Body of pancreas (tissue), 4 donors: ENCODE measurements at regions not wholly inside any gene's neighbourhood (a gene's known extent, or its start where the extent isn't known, plus 50 kb on each side); places are given as distances from the start of the nearest gene placed in this dataset.

Source experiments
- CTCF ChIP-seq, 7 experiments: fragments of 450-650 bp in 4 of 7; fragments of 200-600 bp in 3 of 7; sonication (generic) in 3 of 7; IDR thresholded peaks; one replicate each; pipeline ENCODE4 v1.5.1; 2016 to 2019; ENCODE audit warnings: antibody characterized with exemption in 7 of 7
- POLR2A ChIP-seq, 3 donors: fragments of 450-650 bp; IDR thresholded peaks; one replicate each; pipeline ENCODE4 v1.6.1; 2016; ENCODE audit warnings: antibody characterized with exemption in 3 of 3, mild to moderate bottlenecking in 2 of 3

DNA sequence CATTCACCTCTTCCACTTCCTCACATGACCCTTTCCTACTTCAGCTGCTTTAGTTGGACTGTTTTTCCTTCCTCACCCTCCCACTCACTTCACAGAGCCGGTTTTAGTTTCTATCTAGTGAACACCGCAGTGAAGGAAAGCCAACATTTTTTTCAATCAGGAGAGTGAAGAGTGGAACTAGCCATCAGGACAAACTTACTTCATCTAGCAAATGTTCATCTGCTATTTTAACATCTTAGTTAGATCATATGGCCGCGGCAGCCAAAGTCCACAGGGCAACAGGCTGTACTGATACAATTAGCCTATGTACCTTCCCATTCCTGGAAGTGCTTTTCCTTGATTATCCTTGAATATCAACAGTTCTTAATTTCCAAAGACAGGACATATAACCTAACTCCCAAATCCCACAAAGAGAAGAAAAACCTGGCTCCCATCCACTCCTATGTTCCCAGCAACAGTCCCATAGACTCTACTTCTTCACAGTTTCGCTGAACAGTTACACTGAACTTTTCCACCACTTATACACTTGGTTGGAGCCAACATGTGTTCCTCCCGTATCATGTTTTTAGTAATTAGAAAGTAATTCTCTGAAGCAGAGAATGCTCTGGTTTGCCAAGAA lies 456.2 kb upstream of the THBS1 start:
- TF ChIP-seq CTCF (IDR thresholded peaks at IDR 0.05): no peak
- no peak for TF ChIP-seq POLR2A (IDR thresholded peaks at IDR 0.05)
